Body of pancreas (tissue), 4 donors: ENCODE measurements at regions not wholly inside any gene's neighbourhood (a gene's known extent, or its start where the extent isn't known, plus 50 kb on each side); places are given as distances from the start of the nearest gene placed in this dataset.
"Not testable (repeated sequence)": the region's sequence is repeated elsewhere in the genome, so short reads cannot be mapped to it uniquely, and the experiment has no call there.

Experiments
- ATAC-seq: fragments of 150-250 bp; one replicate; pipeline ENCODE4 v1.9.1; 2016
- DNase-seq, 4 donors: peaks; one replicate each; pipeline ENCODE4 v3.0.0-alpha.2; 2019
- H3K27ac ChIP-seq, 4 donors: fragments of 200-600 bp; sonication (generic); 1 replicate in 3 of 4; 2 replicates in 1 of 4; pipeline versions ENCODE4 v1.5.1 to v1.6.1; 2016 to 2019; ENCODE audit warnings: mild to moderate bottlenecking in 1 of 4, mixed read lengths in 1 of 4, moderate library complexity in 1 of 4
- H3K27me3 ChIP-seq, 2 donors: fragments of 200-600 bp; sonication (generic); one replicate each; pipeline ENCODE4 v1.6.0; 2016; ENCODE audit warnings: mild to moderate bottlenecking in 1 of 2
- H3K36me3 ChIP-seq, 2 donors: fragments of 200-600 bp; sonication (generic); replicated peaks in 1 of 2; 2 replicates each; pipeline ENCODE4 v1.5.1; 2016; ENCODE audit warnings: low read depth in 2 of 2; ENCODE audit not compliant: insufficient read depth in 1 of 2
- H3K4me1 ChIP-seq: fragments of 200-600 bp; sonication (generic); one replicate; pipeline ENCODE4 v1.6.0; 2016
- H3K4me3 ChIP-seq, 2 donors: fragments of 200-600 bp; sonication (generic); 1 replicate in 1 of 2; 2 replicates in 1 of 2; pipeline ENCODE4 v1.5.1; 2016 to 2019
- H3K9me3 ChIP-seq, 3 donors: fragments of 200-600 bp; sonication (generic); 1 replicate in 2 of 3; 2 replicates in 1 of 3; pipeline ENCODE4 v1.5.1; 2016
- POLR2A ChIP-seq, 3 donors: fragments of 450-650 bp; IDR thresholded peaks; one replicate each; pipeline ENCODE4 v1.6.1; 2016; ENCODE audit warnings: antibody characterized with exemption in 3 of 3, mild to moderate bottlenecking in 2 of 3
- WGBS, 2 donors: methylation state at CpG; one replicate each; pipeline ENCODE4 v1.1.5; 2017; 5-methylcytosine and 5-hydroxymethylcytosine counted together
- intact Hi-C: fragments of 100-400 bp; cut with DNase I; formaldehyde crosslinking; loops from one replicate; pipeline ENCODE4 v1.15.1; 2023
- TF ChIP-seq, protein P1 (sequence below), 7 experiments: fragments of 450-650 bp in 4 of 7; fragments of 200-600 bp in 3 of 7; sonication (generic) in 3 of 7; IDR thresholded peaks; one replicate each; pipeline ENCODE4 v1.5.1; 2016 to 2019; ENCODE audit warnings: antibody characterized with exemption in 7 of 7

DNA sequence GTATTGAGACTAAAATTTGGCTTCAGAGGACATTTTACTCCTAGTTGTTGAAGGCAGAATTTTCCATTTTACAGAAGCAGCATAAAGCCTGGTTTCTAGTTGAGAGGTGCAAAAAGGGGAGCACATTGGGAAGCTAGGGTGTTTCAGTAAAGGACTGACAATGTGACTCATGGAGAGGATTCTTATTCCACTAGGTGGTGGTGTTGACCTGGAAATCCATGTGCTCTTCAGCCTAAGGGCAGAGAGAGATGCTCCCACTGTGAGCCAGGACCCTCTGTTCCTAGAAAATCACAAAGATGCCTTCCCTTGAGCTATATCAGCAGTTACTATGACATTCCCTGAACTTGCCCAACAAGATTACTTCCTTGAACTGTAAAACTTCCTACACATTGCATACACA, 687.8 kb downstream of the IPMK start:
- Histone ChIP-seq H3K27me3 (no peaks in the 10 kb centered on the region), H3K4me3 (no peak overlapping the region), H3K9me3 (no peaks in the 10 kb centered on the region), H3K27ac (no peak overlapping the region), H3K4me1 (no peaks in the 10 kb centered on the region), H3K36me3 (no peaks in the 10 kb centered on the region)
- DNase-seq (no peak), ATAC-seq (no peak)
- no peak for TF ChIP-seq POLR2A (IDR thresholded peaks at IDR 0.05)
- TF ChIP-seq, protein P1, sequence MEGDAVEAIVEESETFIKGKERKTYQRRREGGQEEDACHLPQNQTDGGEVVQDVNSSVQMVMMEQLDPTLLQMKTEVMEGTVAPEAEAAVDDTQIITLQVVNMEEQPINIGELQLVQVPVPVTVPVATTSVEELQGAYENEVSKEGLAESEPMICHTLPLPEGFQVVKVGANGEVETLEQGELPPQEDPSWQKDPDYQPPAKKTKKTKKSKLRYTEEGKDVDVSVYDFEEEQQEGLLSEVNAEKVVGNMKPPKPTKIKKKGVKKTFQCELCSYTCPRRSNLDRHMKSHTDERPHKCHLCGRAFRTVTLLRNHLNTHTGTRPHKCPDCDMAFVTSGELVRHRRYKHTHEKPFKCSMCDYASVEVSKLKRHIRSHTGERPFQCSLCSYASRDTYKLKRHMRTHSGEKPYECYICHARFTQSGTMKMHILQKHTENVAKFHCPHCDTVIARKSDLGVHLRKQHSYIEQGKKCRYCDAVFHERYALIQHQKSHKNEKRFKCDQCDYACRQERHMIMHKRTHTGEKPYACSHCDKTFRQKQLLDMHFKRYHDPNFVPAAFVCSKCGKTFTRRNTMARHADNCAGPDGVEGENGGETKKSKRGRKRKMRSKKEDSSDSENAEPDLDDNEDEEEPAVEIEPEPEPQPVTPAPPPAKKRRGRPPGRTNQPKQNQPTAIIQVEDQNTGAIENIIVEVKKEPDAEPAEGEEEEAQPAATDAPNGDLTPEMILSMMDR (IDR thresholded peaks at IDR 0.05): peak in 4 of 7 experiments; percentile 17 to 22 (median 22)
- intact Hi-C loops: no loop called here

DNA sequence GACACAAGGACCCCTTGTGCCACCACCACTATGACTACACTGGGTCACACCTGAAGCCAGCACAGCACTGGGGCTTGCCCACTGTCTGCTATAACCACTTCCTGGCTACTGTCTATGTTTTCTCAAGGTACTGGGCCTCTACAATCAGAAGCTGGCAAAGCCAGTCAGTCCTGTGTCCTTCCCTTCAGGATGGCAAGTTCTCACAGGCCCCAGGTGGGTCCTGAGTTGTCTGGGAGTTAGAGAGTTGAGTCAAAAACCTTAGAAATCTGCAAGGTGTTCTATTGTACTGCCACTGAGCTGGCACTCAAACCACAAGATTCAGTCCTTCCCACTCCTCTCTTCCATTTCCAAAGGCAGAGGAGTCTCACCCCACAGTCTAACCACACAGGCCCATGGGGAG, 705.5 kb downstream of the IPMK start:
- Histone ChIP-seq H3K27ac (no peak overlapping the region), H3K4me1 (no peaks in the 10 kb centered on the region), H3K4me3 (no peak overlapping the region), H3K9me3 (no peaks in the 10 kb centered on the region), H3K27me3 (no peaks in the 10 kb centered on the region), H3K36me3 (no peaks in the 10 kb centered on the region)
- TF ChIP-seq, protein P1 (IDR thresholded peaks at IDR 0.05): no peak
- TF ChIP-seq POLR2A (IDR thresholded peaks at IDR 0.05): no peak
- ATAC-seq (no peak), DNase-seq (no peak)
- intact Hi-C loops: no loop called here

DNA sequence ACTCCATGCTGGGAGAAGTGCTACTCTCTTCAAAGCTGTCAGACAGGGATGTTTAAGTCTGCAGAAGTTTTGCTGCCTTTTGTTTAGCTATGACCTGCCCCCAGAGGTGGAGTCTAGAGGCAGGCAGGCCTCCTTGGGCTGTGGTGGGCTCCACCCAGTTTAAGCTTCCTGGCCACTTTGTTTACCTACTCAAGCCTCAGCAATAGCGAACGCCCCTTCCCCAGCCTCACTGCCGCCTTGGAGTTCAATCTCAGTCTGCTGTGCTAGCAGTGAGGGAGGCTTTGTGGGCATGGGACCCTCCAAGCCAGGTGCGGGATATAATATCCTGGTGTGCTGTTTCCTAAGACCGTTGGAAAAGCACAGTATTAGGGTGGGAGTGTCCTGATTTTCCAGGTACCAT, 715.9 kb downstream of the IPMK start:
- H3K4me1 ChIP-seq, DNase-seq, H3K27ac ChIP-seq, ATAC-seq, H3K9me3 ChIP-seq, H3K4me3 ChIP-seq, H3K27me3 ChIP-seq, H3K36me3 ChIP-seq, intact Hi-C loops: not testable (repeated sequence)
- 83 to 87% methylated on average over 4 to 5 of the region's 5 CpGs for WGBS, 2 donors

DNA sequence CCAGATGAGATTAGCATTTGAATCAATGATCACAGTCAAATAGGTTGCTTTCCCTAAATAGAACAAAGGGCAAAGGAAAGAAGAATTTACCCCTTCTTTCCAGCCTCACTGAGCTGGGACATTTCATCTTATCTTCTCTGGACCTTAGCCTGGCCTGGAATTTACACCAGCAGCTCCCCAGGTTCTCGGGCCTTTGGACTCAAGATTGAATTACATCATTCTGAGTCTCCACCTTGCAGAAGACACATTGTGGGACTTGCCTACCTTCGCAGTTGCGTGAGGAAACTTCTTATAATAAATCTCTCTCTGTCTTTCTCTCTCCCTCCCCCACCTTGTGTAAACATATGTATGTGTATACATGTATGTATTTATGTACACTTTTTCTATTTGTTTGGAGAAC, 732.4 kb downstream of the IPMK start:
- no peak overlapping the region for H3K4me3 ChIP-seq
- no peak for TF ChIP-seq POLR2A (IDR thresholded peaks at IDR 0.05)
- TF ChIP-seq, protein P1 (IDR thresholded peaks at IDR 0.05): no peak
- ATAC-seq: no peak
- intact Hi-C loops: no loop called here
- H3K36me3 ChIP-seq: no peaks in the 10 kb centered on the region
- H3K9me3 ChIP-seq: no peaks in the 10 kb centered on the region
- H3K27me3 ChIP-seq: no peaks in the 10 kb centered on the region
- DNase-seq: no peak
- H3K4me1 ChIP-seq: no peaks in the 10 kb centered on the region
- H3K27ac ChIP-seq: no peak overlapping the region
- 66 to 74% methylated on average over 3 of the region's 3 CpGs for WGBS, 2 donors

DNA sequence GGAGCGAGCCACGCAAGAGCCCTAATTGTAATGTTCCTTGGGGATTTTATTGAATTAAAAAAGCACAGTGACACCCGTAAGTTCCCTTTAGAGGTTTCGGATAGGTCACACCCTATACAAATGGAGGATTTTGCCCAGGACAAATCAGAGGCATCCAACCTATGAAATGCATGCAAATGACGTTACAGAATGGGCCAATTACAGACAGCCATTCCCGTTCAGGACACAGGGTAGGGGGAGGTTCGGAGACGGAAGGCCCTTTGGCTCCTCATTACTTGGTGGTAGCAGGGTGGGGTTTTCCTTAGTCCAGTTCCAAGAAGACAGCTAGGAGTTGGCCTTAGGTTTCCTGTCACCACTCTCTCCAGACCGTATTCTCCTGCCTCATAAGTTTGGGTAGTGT, 754.1 kb downstream of the IPMK start:
- Histone ChIP-seq H3K27ac (no peak overlapping the region), H3K9me3 (no peaks in the 10 kb centered on the region), H3K4me3 (no peak overlapping the region), H3K27me3 (no peaks in the 10 kb centered on the region), H3K4me1 (no peaks in the 10 kb centered on the region), H3K36me3 (no peaks in the 10 kb centered on the region)
- WGBS, 2 donors: 65 to 74% methylated on average over 9 of the region's 9 CpGs
- no peak for ATAC-seq
- DNase-seq: no peak
- intact Hi-C loops: no loop called here
- TF ChIP-seq, protein P1 (IDR thresholded peaks at IDR 0.05): no peak
- no peak for TF ChIP-seq POLR2A (IDR thresholded peaks at IDR 0.05)
